ENCODE measurements at regions not wholly inside any gene's neighbourhood (a gene's known extent, or its start where the extent isn't known, plus 50 kb on each side); places are given as distances from the start of the nearest gene placed in this dataset.

DNA sequence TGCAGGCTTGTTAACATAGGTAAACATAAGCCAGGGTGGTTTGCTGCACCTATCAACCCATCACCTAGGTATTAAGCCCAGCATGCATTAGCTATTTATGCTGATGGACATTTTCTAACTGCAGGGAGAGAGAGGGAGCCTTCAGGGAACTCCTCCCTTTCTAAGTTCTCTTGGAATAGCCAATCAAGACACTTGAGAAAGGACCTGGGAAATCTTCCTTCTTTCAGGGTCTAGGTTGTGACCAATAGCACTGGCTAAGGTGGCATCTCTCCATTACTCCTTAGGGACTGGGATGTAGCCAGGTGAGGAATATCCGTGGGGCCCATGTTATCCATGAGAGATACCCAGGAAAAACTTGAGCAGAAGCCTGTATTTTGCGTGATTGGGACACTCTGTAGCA, 849.6 kb upstream of the MAP3K7 start:
- TF ChIP-seq CTCF (IDR thresholded peaks at IDR 0.05; ENCODE audit: extremely low read depth, insufficient read depth, missing control alignments), result no peak
- no peak for DNase-seq (ENCODE audit: low spot score)
- in situ Hi-C loops (cut with MboI; ENCODE audit: low pct_unique_long_range_greater_than_20kb, low sequenced_read_pairs, unreplicated experiment), result no loop called here

- no peak for DNase-seq (ENCODE audit: low spot score)
- in situ Hi-C loops (cut with MboI; ENCODE audit: low pct_unique_long_range_greater_than_20kb, low sequenced_read_pairs, unreplicated experiment), result no loop called here
- TF ChIP-seq CTCF (IDR thresholded peaks at IDR 0.05; ENCODE audit: extremely low read depth, insufficient read depth, missing control alignments), result no peak
Observed at GRCh38 chr6:91435630-91436029, 848.8 kb upstream of the MAP3K7 start.

DNA sequence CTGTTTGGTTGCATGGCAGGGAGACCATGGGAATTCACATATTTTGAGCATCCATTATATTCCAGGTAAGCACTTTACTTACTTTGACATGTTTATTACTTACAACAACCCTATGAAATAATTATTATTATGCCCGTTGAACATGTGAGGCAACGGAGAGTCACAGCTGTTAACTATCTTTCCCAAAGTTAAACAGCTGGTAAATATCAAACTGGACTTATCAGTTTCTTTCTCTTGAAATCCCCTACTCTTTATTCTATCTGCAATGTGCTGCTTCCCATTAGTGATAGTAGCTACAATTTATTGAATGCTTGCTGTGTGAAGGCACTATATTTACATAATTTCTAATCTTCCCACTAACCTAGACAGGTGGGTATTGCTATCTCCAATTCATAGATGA, 847.7 kb upstream of the MAP3K7 start:
- in situ Hi-C loops (cut with MboI; ENCODE audit: low pct_unique_long_range_greater_than_20kb, low sequenced_read_pairs, unreplicated experiment), result no loop called here
- DNase-seq (ENCODE audit: low spot score), result no peak
- no peak for TF ChIP-seq CTCF (IDR thresholded peaks at IDR 0.05; ENCODE audit: extremely low read depth, insufficient read depth, missing control alignments)

DNA sequence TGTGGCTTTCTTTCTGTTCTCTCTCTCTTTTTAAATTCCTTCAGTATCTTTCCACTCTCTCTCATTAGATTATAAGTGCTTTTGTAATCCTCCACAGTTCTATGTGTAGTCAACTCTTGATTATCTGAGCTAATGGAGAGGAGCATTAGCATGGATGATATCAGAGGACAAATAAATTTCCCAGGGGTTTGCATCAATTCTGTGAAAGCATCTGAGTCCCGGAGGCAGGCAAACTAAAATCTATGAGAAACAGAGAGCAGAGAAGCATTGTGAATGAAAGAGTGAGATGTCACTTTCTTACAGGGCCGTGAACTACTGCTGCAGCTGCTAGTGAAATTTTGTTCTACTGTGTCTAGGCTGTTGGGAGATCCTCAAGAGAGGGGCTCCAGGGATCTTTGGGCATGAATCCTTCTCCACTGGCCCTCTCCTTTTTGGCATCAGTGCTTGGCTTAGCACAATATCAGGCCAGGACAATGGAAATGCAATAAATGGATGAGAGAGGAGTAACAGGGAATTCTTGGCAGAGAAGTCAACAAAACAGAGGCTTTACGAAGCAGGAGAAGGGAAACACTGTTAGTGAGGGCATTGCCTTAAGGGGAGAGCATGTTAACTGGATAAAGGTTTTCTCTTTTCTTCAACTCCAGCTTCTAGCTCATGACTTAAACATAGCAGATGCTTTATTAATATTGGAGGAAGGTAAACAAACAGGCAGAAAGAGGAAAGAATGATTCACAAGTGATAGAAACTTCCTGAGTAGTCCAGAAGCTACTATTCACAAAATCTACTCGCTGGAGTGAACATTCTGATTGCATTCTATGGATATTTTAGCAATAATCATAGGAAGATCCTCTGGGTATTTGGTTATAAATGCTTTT, 847.0 kb upstream of the MAP3K7 start:
- in situ Hi-C loops (cut with MboI; ENCODE audit: low pct_unique_long_range_greater_than_20kb, low sequenced_read_pairs, unreplicated experiment), result no loop called here
- TF ChIP-seq CTCF (IDR thresholded peaks at IDR 0.05; ENCODE audit: extremely low read depth, insufficient read depth, missing control alignments), result no peak
- DNase-seq (ENCODE audit: low spot score), result no peak

- in situ Hi-C loops (cut with MboI; ENCODE audit: low pct_unique_long_range_greater_than_20kb, low sequenced_read_pairs, unreplicated experiment), result no loop called here
- TF ChIP-seq CTCF (IDR thresholded peaks at IDR 0.05; ENCODE audit: extremely low read depth, insufficient read depth, missing control alignments), result no peak
- DNase-seq (ENCODE audit: low spot score), result no peak
Observed at GRCh38 chr6:91428953-91429560, 842.2 kb upstream of the MAP3K7 start.

- no peak for TF ChIP-seq CTCF (IDR thresholded peaks at IDR 0.05; ENCODE audit: extremely low read depth, insufficient read depth, missing control alignments)
- in situ Hi-C loops (cut with MboI; ENCODE audit: low pct_unique_long_range_greater_than_20kb, low sequenced_read_pairs, unreplicated experiment), result no loop called here
- DNase-seq (ENCODE audit: low spot score), result no peak
Observed at GRCh38 chr6:91428296-91428695, 841.4 kb upstream of the MAP3K7 start.

Measured in GM13977 (cell line).